EH (cell line): ENCODE measurements at regions not wholly inside any gene's neighbourhood (a gene's known extent, or its start where the extent isn't known, plus 50 kb on each side); places are given as distances from the start of the nearest gene placed in this dataset.
"Not testable (repeated sequence)": the region's sequence is repeated elsewhere in the genome, so short reads cannot be mapped to it uniquely, and the experiment has no call there.

ENCODE experiments used
- DNase-seq: peaks from one replicate; pipeline ENCODE4 v3.0.0-alpha.2; 2015; ENCODE audit warnings: low read depth

GRCh38 chr11:110514967-110515366 lies 85.2 kb downstream of the FDX1 start:
- no peak for DNase-seq

- not testable (repeated sequence) for DNase-seq
These were observed 87.6 kb downstream of the FDX1 start for GRCh38 chr11:110517381-110517780.

- peak; percentile 67 for DNase-seq
These were observed 89.2 kb downstream of the FDX1 start for GRCh38 chr11:110518809-110519514.

GRCh38 chr11:110519796-110520195 lies 90.0 kb downstream of the FDX1 start:
- DNase-seq, result no peak

- DNase-seq, result no peak
These were observed 92.7 kb downstream of the FDX1 start for GRCh38 chr11:110522471-110522870.

GRCh38 chr11:110524238-110524637 lies 94.5 kb downstream of the FDX1 start:
- DNase-seq, result peak; percentile 92

GRCh38 chr11:110525883-110526282 lies 96.1 kb downstream of the FDX1 start:
- peak; percentile 67 for DNase-seq

- no peak for DNase-seq
These were observed 96.6 kb downstream of the FDX1 start for GRCh38 chr11:110526323-110526722.
